ENCODE measurements at regions not wholly inside any gene's neighbourhood (a gene's known extent, or its start where the extent isn't known, plus 50 kb on each side); places are given as distances from the start of the nearest gene placed in this dataset.

DNA sequence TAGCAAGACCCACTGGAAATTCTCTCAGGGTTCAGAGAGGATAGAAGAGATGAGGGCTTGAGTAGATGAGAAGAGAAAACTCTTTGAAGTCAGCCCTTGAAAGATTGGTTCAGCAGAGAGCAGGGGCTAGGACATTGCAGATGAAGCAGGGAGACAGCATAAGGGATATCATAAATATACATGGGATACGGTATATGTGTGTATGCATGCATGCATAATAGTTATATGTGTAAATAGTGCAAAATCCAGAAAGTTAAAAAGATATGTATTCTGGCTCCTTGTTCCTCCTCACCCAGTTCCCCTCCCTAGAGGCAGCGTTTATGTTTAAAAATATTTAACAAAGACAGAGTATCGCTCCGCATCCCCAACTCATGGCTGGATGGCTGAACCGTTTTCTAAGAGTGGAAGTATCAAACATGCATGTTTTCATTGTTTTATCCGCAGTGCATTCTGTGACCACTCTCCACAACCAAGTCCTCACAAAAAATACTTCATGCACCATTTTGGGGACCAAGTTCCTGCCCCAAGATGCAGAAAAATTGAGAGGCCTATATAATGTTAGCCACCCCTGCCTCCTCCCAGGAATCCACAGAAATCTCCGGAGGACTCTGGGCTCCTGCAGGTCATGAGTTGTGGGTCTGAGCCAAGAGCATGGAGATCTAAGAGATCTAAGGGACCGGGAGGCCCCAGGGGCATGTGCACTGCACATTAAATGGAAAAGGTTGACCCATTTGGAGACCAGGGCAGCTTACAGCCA lies 119.5 kb downstream of the MTX3 start:
- Histone ChIP-seq H3K27me3 (ENCODE audit: control insufficient read depth in 1 of 2, insufficient read depth in 2 of 2, low read length in 2 of 2) (peaks cover 6 to 10% of the 10 kb centered on the region in 2 experiments), H3K27ac (ENCODE audit: low read depth in 1 of 2, low read length in 2 of 2) (no peak overlapping the region), H3K9me3 (ENCODE audit: control insufficient read depth in 1 of 2, insufficient read depth in 1 of 2, low read length in 2 of 2) (no peaks in the 10 kb centered on the region), H3K4me3 (ENCODE audit: low read length) (no peak overlapping the region), H3K4me1 (ENCODE audit: insufficient read depth, low read length) (no peaks in the 10 kb centered on the region), H3K36me3 (ENCODE audit: insufficient read depth, low read length) (no peaks in the 10 kb centered on the region)
- H3K27ac Mint-ChIP-seq: no peak overlapping the region
- DNase-seq (no peak), ATAC-seq (ENCODE audit: poor library complexity) (no peak)
- ChIA-PET POLR2A (no interaction called here), CTCF (no interaction called here)
- H3K27me3 Mint-ChIP-seq: peaks cover 33% of the 10 kb centered on the region
- intact Hi-C loops (cut with DNase I, micrococcal nuclease): no loop called here
- no peaks in the 10 kb centered on the region for H3K4me1 Mint-ChIP-seq (ENCODE audit: low read depth)
- H3K36me3 Mint-ChIP-seq (ENCODE audit: low read depth): no peaks in the 10 kb centered on the region
- H3K9me3 Mint-ChIP-seq: no peaks in the 10 kb centered on the region
- TF ChIP-seq, protein P1, sequence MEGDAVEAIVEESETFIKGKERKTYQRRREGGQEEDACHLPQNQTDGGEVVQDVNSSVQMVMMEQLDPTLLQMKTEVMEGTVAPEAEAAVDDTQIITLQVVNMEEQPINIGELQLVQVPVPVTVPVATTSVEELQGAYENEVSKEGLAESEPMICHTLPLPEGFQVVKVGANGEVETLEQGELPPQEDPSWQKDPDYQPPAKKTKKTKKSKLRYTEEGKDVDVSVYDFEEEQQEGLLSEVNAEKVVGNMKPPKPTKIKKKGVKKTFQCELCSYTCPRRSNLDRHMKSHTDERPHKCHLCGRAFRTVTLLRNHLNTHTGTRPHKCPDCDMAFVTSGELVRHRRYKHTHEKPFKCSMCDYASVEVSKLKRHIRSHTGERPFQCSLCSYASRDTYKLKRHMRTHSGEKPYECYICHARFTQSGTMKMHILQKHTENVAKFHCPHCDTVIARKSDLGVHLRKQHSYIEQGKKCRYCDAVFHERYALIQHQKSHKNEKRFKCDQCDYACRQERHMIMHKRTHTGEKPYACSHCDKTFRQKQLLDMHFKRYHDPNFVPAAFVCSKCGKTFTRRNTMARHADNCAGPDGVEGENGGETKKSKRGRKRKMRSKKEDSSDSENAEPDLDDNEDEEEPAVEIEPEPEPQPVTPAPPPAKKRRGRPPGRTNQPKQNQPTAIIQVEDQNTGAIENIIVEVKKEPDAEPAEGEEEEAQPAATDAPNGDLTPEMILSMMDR (IDR thresholded peaks at IDR 0.05): no peak
- H3K4me3 Mint-ChIP-seq: no peak overlapping the region

DNA sequence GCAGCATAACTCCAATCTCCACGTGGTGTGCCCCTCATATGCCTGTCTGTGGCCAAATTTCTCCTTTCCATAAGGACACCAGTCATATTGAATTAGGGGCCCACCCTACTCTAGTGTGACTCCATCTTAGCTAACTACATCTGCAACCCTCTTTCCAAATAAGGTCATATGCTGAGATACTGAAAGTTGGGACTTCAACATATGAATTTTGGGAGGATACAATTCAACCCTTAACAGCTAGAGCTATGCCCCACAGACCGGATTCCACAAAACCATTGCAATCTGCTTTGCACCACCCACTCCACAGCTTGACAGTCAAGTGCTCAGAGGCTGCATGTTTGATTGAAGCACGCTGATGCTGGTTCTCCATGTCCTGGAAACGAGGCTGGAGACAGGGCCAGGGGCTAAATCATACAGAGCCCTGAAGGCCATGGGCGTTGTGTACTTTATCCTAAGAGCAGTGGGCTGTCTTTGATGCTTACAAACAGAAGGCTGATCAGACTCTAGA lies 122.8 kb downstream of the MTX3 start:
- ChIA-PET CTCF (interaction anchor here (1.3 kb wide), 1 partner anchor 10 kb away, joined by 4 read pairs; no protein-coding TSS in a partner anchor), POLR2A (no interaction called here)
- Histone ChIP-seq H3K27me3 (ENCODE audit: control insufficient read depth in 1 of 2, insufficient read depth in 2 of 2, low read length in 2 of 2) (peaks cover 7 to 8% of the 10 kb centered on the region in 2 experiments), H3K9me3 (ENCODE audit: control insufficient read depth in 1 of 2, insufficient read depth in 1 of 2, low read length in 2 of 2) (peaks cover 0 to 7% of the 10 kb centered on the region in 2 experiments), H3K27ac (ENCODE audit: low read depth in 1 of 2, low read length in 2 of 2) (no peak overlapping the region), H3K4me3 (ENCODE audit: low read length) (no peak overlapping the region), H3K4me1 (ENCODE audit: insufficient read depth, low read length) (no peaks in the 10 kb centered on the region), H3K36me3 (ENCODE audit: insufficient read depth, low read length) (no peaks in the 10 kb centered on the region)
- ATAC-seq (ENCODE audit: poor library complexity) (no peak), DNase-seq (no peak)
- H3K27me3 Mint-ChIP-seq: peaks cover 43% of the 10 kb centered on the region
- no peaks in the 10 kb centered on the region for H3K36me3 Mint-ChIP-seq (ENCODE audit: low read depth)
- no peaks in the 10 kb centered on the region for H3K4me1 Mint-ChIP-seq (ENCODE audit: low read depth)
- intact Hi-C loops (cut with DNase I, micrococcal nuclease): no loop called here
- TF ChIP-seq, protein P1 (IDR thresholded peaks at IDR 0.05): no peak
- no peaks in the 10 kb centered on the region for H3K9me3 Mint-ChIP-seq
- no peak overlapping the region for H3K4me3 Mint-ChIP-seq
- H3K27ac Mint-ChIP-seq: no peak overlapping the region

DNA sequence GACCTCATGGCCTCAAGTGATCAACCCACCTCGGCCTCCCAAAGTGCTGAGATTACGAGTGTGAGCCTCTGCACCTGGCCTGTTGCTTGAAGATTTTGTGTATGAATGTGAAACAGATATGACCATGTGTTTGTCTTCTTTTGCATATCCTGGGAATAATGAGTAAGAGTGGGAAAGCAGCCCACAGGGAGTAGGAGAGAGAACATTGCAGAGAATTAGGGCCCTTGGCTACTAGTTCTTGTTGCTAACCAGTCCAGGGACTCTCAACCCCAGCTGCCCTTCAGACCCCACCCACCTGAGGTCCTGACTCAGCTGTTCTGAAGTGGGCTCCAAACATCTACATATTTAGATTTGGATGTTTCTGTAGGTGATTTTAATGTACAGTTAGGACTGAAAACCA lies 125.5 kb downstream of the MTX3 start:
- POLR2A ChIA-PET: no interaction called here
- DNase-seq (no peak), ATAC-seq (ENCODE audit: poor library complexity) (no peak)
- TF ChIP-seq, protein P1 (IDR thresholded peaks at IDR 0.05): no peak
- no peak overlapping the region for H3K27ac ChIP-seq (ENCODE audit: low read depth in 1 of 2, low read length in 2 of 2)
- no peaks in the 10 kb centered on the region for H3K4me1 ChIP-seq (ENCODE audit: insufficient read depth, low read length)
- H3K27me3 Mint-ChIP-seq: peaks cover 38% of the 10 kb centered on the region
- no peak overlapping the region for H3K4me3 ChIP-seq (ENCODE audit: low read length)
- H3K27me3 ChIP-seq (ENCODE audit: control insufficient read depth in 1 of 2, insufficient read depth in 2 of 2, low read length in 2 of 2): peaks cover 3 to 9% of the 10 kb centered on the region in 2 experiments
- no peak overlapping the region for H3K4me3 Mint-ChIP-seq
- H3K27ac Mint-ChIP-seq: no peak overlapping the region
- no peaks in the 10 kb centered on the region for H3K36me3 Mint-ChIP-seq (ENCODE audit: low read depth)
- intact Hi-C loops (cut with DNase I, micrococcal nuclease): no loop called here
- H3K4me1 Mint-ChIP-seq (ENCODE audit: low read depth): no peaks in the 10 kb centered on the region
- H3K36me3 ChIP-seq (ENCODE audit: insufficient read depth, low read length): no peaks in the 10 kb centered on the region
- peaks cover 0 to 7% of the 10 kb centered on the region in 2 experiments for H3K9me3 ChIP-seq (ENCODE audit: control insufficient read depth in 1 of 2, insufficient read depth in 1 of 2, low read length in 2 of 2)
- no peaks in the 10 kb centered on the region for H3K9me3 Mint-ChIP-seq
- CTCF ChIA-PET: no interaction called here
